ENCODE measurements at regions not wholly inside any gene's neighbourhood (a gene's known extent, or its start where the extent isn't known, plus 50 kb on each side); places are given as distances from the start of the nearest gene placed in this dataset.
A peak's percentile ranks its signal among the peaks of the same experiment; 100 is the strongest.
"Not testable (repeated sequence)": the region's sequence is repeated elsewhere in the genome, so short reads cannot be mapped to it uniquely, and the experiment has no call there.

DNA sequence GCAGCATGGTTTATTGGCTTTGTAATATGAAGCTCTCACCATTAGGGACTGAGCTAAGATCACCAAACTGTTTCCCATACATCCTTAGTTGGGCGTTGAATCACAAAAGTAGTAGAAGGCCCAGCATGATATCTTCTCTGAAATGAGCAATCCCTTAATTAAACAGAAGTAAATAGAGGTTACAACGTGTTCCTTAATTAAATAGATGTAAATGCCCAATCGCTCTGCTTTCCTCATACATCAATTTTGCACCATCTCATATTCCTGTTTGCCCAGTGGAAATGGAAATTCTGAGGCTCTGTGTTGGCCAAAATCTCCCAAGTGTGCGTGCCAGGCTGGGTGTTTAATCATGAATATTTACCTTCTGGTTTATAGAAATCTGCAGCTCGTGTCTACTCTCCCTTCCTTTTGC is 107.4 kb upstream of the FOXB1 start:
- DNase-seq (ENCODE audit: low read depth): no peak

DNA sequence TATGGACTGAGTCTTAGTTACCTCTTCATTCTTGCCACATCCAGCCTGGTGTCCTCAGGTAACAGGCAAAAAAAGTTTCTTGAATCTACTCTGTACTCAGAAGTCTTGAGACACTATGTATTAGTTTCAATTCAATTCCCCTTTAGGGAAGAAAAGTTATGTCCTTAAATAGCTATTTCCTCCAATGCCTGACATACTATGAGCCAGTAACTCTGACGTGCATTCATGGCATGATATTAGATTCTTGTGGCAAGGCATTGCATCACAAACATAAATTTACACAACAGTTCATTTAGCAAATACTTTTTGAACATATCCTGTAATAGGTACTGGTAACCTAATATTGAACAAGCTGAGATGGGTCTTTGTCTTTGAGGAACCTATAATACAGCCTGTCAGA is 109.3 kb upstream of the FOXB1 start:
- DNase-seq (ENCODE audit: low read depth): peak; percentile 3

DNA sequence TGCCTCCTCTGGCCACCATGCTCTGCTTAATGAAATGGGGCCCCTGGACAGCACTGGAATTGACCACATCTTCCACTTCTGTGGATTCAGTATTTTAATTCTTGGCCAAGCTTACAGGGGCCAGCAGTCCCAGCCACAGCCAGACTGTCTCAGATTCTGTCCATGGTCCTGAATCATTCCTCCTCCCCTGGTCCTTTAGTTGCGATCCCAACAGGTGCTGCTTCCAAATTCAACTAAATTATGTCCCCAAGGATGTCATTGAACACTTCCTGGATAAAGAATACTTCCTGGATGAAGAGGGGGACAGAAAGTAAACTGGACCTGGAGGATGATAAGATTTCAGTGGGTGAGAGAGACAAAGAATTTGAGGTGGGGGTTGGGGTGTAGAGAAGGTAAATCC is 111.1 kb upstream of the FOXB1 start:
- peak; percentile 23 for DNase-seq (ENCODE audit: low read depth)

DNA sequence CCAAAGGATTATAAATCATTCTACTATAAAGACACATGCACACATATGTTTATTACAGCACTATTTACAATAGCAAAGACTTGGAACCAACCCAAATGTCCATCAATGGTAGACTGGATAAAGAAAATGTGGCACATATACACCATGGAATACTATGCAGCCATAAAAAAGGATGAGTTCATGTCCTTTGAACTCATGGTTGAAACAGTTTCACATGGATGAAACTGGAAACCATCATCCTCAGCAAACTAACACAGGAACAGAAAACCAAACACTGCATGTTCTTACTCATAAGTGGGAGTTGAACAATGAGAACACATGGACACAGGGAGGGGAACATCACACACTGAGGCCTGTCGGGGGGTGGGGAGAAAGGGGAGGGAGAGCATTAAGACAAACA is 116.2 kb upstream of the FOXB1 start:
- DNase-seq (ENCODE audit: low read depth): not testable (repeated sequence)

DNA sequence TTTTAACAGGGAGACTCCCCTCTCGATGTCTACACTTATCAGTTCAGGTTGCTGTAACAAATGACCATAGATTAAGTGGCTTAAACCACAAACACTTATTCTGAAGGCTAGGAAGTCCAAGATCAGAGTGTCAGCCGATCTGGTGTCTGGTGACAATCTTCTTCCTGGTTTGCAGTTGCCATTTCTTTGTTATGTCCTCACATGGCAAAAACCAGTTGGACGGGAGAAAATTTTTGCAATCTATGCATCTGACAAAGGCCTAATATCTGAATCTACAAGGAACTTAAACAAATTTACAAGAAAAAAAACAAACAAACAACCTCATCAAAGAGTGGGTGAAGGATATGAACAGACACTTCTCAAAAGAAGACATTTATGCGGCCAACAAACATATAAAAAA is 116.9 kb upstream of the FOXB1 start:
- DNase-seq (ENCODE audit: low read depth): no peak

DNA sequence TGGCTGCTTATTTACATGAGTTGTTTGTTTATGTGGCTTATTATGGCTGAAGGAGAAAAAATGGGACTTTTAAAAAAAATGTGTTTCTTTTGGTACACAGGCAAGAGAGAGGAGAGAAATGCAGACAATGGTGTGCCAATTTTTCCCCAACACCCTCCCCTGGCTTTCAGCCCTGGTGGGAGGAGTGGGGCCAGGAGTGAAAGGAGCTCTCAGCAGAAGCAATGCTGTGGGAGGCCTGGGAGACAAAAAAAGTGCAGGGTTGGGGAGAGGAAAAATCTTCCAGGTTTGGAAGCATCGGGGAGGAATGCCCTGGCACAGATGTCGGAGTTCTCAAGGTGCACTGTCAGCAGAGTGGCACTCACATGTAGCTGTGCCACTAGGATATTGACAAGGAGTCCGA is 117.7 kb upstream of the FOXB1 start:
- no peak for DNase-seq (ENCODE audit: low read depth)

DNA sequence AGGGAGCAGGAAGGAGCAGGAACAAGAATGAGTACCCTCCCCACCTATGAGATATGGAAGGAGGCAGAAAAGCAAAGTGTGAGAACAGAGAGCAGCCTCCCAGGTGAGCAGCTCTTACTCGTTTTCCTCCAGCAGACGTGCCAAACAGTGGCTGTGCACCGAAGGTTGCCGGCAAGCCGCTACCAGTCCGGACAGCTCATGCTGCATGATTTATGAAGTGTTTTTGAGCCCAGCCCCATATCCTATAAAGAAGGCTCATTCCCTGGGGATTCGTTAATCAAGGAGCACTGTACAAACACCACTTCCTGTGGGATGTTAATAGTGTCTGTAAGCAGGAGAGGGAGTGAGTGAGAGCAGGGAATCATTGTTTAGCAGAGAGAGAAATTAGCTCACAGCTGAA is 118.3 kb upstream of the FOXB1 start:
- DNase-seq (ENCODE audit: low read depth): no peak

DNA sequence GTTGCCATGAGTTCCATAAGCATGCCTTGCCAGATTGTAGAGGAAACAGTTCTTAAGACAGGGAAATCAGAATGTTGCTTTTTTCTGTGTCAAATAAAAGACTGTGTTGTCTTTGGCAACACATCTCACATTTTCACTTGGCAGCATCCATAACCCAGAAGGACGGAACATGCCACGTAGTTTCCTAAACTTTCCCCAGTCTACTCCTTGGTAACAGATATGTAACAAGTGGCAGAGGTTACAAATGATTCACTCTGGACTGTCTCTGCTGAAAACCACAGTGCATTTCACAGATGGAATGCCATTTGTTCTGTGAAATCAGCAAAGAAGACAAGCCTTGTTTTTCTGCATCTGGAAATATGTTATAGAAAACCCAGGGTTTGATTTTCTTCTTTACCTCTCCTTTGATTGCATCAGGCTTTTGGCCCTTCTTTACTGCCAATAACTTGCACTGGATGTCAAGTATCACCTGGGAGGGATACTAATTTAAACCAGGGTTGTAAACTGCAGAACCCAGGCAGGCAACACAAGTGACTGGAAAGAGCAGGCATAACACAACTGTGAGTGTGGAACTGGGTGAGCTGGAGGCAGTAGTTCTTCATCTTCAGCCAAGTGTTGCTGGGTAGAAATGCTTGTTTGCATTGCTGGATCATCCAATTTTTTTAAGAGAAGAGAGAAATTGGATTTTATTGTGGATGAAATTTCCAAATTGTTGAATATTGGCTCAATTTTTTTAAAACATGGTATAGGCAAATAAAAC is 124.4 kb upstream of the FOXB1 start:
- DNase-seq (ENCODE audit: low read depth): peak; percentile 90

DNA sequence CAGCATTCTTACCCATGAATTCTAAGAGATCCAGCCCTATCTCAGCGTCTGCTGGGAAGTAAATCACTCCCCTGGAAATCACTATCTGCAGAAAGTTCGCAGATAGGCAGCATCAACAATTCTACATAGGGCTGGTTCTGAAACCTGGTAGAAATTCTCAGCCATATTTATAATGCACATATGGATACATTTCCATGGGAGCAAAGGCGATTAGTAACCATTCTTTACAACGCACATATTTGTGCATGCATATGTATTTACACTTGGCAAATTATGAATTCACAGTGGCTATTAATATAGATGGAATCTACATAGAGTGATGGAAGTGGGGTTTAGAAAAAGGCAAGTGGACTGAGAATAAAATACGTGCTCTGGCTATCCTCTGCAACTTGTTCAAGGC is 128.0 kb upstream of the FOXB1 start:
- DNase-seq (ENCODE audit: low read depth): no peak

DNA sequence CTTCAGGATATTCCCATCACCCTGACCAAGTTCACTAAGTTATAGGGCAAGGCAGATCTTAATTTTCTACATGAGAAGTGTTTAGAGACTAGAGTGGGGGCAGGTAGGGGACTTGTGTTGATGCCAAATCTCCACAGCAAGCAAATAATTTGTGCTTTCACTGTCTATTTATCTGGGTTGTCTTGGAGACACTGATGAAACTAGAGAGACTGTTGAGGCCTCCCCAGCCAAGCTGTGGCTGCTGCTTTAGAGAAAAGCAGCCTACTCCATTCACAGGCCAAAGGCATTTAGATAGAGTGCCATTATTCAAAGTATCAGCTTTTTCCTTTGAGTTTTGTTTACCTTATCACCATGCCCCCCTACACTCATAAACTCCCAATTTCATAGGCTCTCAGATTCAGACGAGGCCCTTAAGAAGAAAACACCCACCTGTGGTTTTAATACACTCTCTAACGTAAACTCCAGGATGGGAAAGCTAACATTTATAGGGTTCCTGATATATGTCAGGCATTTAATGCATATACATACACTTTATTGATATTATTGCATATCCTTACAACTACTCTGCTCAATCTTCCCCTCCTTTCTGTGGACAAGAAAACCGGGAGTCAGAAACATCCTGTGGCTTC is 130.4 kb upstream of the FOXB1 start:
- no peak for DNase-seq (ENCODE audit: low read depth)

DNA sequence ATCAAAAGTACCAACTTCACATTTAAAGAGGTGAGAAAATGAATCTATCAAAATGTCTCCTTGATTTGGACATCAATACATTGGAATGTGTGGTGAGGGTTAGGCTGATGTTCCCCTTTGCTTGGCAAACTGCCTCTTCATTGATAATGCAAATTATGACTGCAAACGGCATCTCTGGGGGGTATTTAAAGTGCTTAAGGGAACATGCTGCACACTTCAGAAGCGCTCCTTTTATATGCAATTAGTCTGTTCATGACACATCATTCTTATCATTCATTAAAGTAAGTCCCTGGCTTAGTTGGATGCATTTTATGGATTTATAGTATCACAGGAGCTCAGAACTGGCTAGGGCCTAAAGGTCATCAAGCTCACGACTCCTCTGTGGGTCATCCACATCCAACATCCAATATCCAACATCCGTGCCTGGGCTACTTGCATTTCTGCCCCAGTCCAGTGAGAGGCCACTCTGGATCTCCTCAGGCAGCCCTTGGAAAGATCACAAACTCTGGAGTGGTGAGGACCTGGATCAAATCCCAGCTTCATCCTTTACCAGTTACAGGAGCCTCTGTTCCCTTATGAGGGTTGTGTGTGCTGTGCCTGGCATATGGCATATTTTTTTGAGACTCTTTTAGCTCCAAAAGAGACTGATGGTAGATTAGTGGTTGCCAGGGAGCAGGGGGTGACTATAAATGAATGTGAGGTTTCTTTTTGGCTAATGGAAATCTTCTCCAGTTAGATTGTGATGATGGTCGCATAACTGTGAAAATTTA is 136.8 kb upstream of the FOXB1 start:
- DNase-seq (ENCODE audit: low read depth): no peak

DNA sequence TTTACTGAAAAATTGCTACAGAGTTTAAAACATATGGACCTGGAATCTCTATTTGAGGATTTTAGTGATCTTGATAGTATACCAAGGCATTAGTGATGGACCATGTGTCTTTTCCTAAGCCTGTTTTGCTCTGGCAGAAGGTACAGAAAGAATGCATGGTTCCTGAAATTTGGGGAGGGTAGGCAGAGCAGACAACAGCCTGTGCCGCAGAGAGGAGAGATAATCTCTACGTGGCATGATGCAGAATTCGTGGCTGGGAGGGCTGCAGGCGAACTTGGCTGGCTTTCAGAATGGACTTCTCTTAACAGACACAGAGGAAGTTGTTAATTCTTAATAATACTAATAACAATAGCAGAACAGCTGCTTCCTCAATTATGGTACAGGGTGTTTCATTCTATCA is 137.5 kb upstream of the FOXB1 start:
- no peak for DNase-seq (ENCODE audit: low read depth)

DNA sequence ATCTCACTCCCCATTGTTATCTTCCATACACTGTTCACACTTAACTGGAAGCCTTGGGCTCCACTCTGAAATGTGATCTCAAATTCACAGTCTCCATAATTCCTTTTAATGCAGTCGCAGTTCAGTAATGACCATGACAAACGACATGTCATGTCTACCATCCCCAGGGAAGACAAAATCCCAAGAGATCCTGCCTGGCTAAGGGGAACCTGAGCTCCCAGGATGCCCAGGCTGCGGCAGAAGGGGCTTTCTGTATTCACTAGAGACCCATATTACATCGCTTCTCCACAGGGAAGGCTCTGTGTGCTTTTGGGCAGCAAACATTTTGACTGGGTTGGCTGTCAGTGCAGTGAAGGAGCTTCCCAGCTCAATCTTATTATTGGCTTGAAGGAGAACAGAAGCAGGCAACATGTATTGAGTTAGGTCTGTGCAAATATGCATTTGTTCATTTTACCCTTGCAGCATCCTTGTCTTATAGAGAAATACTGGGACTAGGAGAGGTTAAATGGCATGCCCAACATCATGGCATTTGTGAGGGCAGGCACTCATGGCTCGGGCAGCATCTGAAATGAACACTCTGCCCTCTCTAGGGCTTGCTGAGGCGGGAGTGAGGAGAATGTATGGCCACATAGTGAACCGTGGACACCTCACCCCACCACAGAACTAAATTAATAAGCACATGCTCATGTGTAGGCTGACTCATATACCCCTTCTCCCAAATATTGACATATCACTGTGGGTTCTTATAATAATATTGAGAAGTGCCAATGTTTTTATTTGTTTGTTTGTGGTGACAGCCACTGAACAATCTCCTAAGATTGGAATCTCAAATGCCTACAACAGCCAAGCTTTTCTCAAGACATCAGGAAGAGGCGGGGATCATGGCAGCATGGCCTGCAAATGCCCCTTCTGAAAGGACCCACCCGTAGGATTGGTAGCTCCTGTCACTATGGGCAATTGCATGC is 141.6 kb upstream of the FOXB1 start:
- no peak for DNase-seq (ENCODE audit: low read depth)

DNA sequence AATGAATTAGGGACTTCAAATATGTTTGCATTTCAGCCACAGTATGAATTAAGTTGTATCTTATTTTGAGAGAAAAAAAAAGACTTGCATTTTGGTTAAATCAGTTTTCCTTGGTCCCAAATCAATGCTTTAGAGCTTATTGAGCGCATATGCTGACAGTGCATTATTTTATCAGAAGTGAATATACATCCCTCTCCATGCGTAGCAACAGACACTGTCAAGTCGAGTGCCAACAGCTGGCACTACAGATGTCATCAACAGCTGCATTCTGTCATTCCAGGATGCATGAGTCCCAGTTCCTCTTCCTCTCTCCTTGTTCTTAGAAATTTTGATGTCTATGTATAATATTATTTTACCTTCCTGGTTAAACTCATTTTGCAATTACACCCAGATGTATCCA is 156.1 kb upstream of the FOXB1 start:
- DNase-seq (ENCODE audit: low read depth): no peak

DNA sequence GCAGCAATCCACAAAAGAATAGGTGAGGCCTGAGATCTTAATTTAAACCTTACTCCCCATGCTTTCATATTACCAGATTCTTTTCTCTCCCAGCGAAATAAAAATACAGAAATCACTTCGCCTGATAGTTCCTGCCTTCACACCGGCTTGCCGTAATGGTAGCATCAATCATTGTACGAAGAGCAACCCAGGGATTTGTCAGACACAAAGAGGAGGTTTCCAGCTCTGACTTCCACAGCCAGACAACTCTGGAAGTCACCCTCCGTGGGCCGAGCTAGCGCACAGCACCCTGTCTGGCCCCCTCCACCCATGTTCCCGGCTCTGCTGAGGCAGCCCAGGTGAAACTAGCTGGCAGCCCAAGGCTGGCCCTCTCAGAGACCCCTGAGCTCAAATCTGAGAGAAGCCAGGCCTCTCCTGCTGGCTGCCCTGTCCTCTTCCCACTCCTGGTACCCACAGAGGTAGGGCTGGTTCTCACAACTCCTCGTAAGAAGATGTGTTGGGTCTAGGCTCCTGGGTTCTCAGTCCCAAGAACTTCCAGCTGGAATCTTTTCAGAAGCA is 156.9 kb upstream of the BNIP2 start:
- DNase-seq (ENCODE audit: low read depth): no peak

DNA sequence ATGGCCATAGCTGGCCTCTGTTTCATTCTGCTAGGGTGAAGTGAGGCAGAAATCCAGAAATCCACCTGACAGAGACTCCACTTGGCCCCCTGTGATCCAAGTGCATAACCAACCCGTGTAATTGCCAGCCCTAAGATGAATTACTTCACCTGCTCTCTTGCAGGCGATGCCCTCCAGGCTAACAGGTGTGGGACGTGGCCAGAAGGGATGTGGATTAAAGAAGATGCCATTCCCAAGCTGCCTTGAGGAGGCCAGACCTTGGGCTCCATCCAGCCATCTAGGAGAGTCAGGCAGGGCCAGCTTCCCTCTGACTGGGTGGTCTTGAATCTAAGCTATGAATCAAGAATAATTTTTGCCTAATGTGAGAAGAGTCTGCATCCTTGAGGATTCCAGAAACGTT is 154.5 kb upstream of the BNIP2 start:
- DNase-seq (ENCODE audit: low read depth): no peak

DNA sequence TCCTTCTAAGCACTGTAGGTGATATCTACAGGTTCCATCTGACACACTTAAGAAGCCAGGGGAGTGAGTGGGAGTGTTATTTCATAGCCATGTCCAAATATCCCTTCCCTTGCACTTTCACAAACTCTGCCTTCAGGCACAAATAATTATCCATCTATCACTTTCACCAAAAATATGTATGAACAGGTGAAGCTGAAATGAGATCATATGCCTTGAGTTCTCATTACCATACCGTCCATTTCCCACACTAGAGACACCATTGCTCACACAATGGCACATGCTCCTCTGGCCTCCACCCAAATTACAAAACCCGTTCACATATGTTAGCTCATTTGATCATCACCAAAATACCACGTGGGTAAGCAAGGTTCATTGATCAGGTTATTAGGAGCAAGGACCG is 151.9 kb upstream of the BNIP2 start:
- no peak for DNase-seq (ENCODE audit: low read depth)

DNA sequence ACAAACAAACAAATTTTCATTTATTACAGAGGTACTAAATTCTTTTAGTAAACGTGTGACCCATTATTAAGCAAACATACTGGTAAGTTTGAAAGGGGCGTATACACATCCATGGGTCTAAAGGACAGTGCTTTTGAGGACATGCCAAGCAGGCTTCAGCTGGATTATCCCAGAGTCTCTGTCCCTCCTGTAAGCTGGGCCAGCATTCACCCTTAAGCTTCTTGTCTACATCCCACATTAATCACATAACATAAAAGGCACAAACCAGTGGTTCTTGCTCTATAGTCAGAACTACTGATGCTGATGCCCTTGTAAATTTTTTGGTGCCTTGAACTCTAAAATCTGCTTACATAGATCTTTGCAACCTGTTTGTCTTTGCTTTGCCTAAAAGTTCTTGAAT is 150.8 kb upstream of the BNIP2 start:
- DNase-seq (ENCODE audit: low read depth): no peak

DNA sequence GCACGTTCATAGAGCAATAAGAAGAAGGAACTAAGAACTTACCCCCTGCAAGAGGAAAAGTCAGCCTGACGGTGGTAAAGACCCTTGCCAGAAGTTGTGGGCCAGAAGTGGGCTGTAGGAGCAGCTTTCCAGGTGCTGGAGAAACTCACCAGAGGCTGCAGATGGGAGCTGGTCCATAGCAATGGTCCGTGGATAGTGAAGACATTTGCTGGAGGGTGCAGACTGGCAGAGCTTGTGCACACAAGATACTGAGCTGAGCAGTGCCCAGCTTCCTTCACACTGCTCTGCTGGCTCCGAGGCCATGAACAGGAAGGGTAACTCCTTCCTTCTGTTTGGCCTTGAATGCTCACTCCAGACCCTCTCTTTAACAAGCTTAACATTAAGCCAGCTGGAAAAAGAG is 149.8 kb upstream of the BNIP2 start:
- no peak for DNase-seq (ENCODE audit: low read depth)

DNA sequence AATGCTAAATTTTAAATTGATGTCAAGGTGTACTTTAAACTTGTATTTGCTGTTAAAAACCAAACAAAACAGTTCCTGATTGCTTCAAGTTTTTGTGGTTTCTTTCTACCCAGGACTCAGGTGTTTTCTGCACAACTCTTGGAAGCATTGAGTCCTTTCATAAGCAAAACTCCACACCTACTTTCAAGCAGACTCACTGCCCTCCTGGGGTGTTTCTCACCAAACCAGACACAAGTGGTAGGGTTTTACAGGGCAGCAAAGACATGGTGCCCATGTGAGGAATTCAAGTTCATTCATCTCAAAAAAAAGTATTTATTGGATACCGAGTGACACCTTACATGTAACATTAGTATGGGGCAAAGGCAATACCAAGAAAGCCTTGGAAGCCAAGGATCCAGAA is 146.7 kb upstream of the BNIP2 start:
- DNase-seq (ENCODE audit: low read depth): no peak

DNA sequence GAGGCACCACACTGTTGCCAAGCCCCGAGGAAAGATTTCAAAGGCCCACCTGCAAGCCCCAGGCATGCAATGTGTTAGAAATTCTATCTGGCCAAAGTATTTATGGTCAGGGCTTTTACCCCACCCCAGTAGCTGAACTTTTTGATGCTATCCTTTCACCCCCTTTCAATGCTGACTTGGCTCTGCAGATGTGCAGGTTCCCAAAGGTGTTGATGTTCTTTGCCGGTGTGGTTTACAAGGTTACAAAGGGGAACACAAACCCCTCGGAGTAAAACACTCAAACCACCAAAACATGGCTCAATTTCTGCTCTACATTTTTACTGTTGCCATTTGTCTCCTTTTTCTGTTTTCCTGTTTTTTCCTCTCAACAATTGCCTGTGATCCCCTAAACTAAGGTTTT is 145.4 kb upstream of the BNIP2 start:
- DNase-seq (ENCODE audit: low read depth): no peak

DNA sequence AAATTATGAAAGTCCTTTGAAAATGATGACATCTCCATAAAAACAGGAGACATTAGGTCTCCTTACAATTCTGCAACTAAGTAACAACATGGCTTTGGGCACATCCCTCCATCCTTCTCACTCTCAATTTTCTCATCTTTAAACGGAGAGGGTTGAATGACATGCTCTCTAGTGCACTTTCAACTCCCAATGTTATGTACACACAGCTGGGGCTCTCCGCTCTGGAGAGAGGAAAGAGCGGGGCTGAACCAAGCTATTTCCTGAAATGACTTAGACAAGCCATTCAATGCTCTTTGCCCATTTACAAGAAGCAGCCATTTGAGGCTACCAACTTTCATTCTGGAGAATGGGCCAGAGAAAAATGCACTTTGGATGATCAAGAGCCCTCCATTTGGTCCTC is 144.2 kb upstream of the BNIP2 start:
- no peak for DNase-seq (ENCODE audit: low read depth)

Data from iris pigment epithelial cell (primary cell).